ENCODE measurements at regions not wholly inside any gene's neighbourhood (a gene's known extent, or its start where the extent isn't known, plus 50 kb on each side); places are given as distances from the start of the nearest gene placed in this dataset.

GRCh38 chr1:178650934-178651511 lies 74.0 kb upstream of the RALGPS2 start:
- CTCF ChIA-PET, result interaction anchor here (0.6 to 1.6 kb wide), 2 partner anchors 39 to 108 kb away, joined by 3 to 5 read pairs; no protein-coding TSS in a partner anchor
- Histone ChIP-seq H3K79me1 (ENCODE audit: low read depth in 1 of 2, low read length in 2 of 2) (peaks cover 0 to 4% of the 10 kb centered on the region in 2 experiments; a peak in 2 of 4 replicates), H3K4ac (ENCODE audit: low read depth, low read length) (peak overlapping the region; percentile 97), H3K56ac (ENCODE audit: extremely low read depth, insufficient read depth, low read length) (peak overlapping the region; percentile 75), H4K5ac (ENCODE audit: low read depth, low read length) (peak overlapping the region; percentile 79), H2AK9ac (replicated peaks; ENCODE audit: low read depth, low read length, poor library complexity) (no peak overlapping the region), H3K36me3 (ENCODE audit: control insufficient read depth, insufficient read depth, low read length) (no peaks in the 10 kb centered on the region), H3K14ac (replicated peaks; ENCODE audit: low read depth, low read length) (peak overlapping the region; percentile 94), H2BK15ac (ENCODE audit: low read depth, low read length) (peak overlapping the region; percentile 100), H3K4me3 (ENCODE audit: insufficient read depth, low read depth, low read length) (no peak overlapping the region), H3K18ac (ENCODE audit: low read depth, low read length) (peak overlapping the region; percentile 86), H2AK5ac (ENCODE audit: low read depth, low read length) (peak overlapping the region; percentile 98), H4K20me1 (ENCODE audit: insufficient read depth, low read length) (no peaks in the 10 kb centered on the region), H3K4me2 (ENCODE audit: low read depth, low read length) (peak overlapping the region; percentile 40), H2BK120ac (ENCODE audit: low read depth, low read length) (peak overlapping the region; percentile 97), H3K9me3 (ENCODE audit: control insufficient read depth, insufficient read depth, low read length) (no peaks in the 10 kb centered on the region), H2AFZ (replicated peaks; ENCODE audit: low read length, poor library complexity) (peak overlapping the region; percentile 73), H3K9me1 (ENCODE audit: insufficient read depth, low read length) (peaks cover 27% of the 10 kb centered on the region), H3K27ac (ENCODE audit: insufficient read depth, low read length) (peak overlapping the region; percentile 75), H3K4me1 (ENCODE audit: control insufficient read depth, insufficient read depth, low read length) (peaks cover 20% of the 10 kb centered on the region), H2BK20ac (ENCODE audit: low read depth, low read length) (peak overlapping the region; percentile 92), H3K9ac (ENCODE audit: low read depth, low read length) (peak overlapping the region; percentile 66), H3K23ac (ENCODE audit: low read depth, low read length) (peak overlapping the region; percentile 90), H3K27me3 (ENCODE audit: control insufficient read depth, insufficient read depth, low read length) (no peaks in the 10 kb centered on the region), H4K8ac (ENCODE audit: low read depth in 2 of 2, low read length in 2 of 2) (peak overlapping the region; percentile 83 to 95), H2BK5ac (ENCODE audit: low read depth, low read length, poor library complexity, severe bottlenecking) (peak overlapping the region; percentile 82), H4K91ac (ENCODE audit: insufficient read depth, low read depth, low read length) (peak overlapping the region; percentile 96)
- in situ Hi-C loops (cut with MboI; ENCODE audit: low sequenced_read_pairs), result no loop called here
- ATAC-seq (ENCODE audit: low read depth), result peak; percentile 53
- TF ChIP-seq RAD21 (IDR thresholded peaks at IDR 0.05; ENCODE audit: low read length), result no peak
- no peak for TF ChIP-seq NFE2L2 (IDR thresholded peaks at IDR 0.05; ENCODE audit: low read depth, low read length)
- POLR2A ChIA-PET (ENCODE audit: unreplicated experiment), result interaction anchor here (0.6 kb wide), 1 partner anchor 74 kb away, joined by 4 read pairs; no protein-coding TSS in a partner anchor
- dilution Hi-C loops (cut with HindIII; ENCODE audit: low sequenced_read_pairs, unreplicated experiment), result no loop called here
- BruUV-seq (replicated peaks), result no TSS peak
- peak; percentile 71 for DNase-seq
- intact Hi-C loops (cut with micrococcal nuclease), result no loop called here
- 37% methylated on average over 2 of the region's 6 CpGs; no CpG with 5 or more reads in 1 of the 2 experiments for WGBS, 2 experiments (ENCODE audit: extremely low coverage in 2 of 2, insufficient read length in 1 of 2)
